GM20000 (cell line): ENCODE measurements at regions not wholly inside any gene's neighbourhood (a gene's known extent, or its start where the extent isn't known, plus 50 kb on each side); places are given as distances from the start of the nearest gene placed in this dataset.

Source experiments
- DNase-seq: peaks from one replicate; pipeline ENCODE4 v3.0.0; 2012; ENCODE audit warnings: low spot score
- TF ChIP-seq, protein P1 (sequence below): IDR thresholded peaks from 2 replicates; pipeline ENCODE4 v1.5.1; 2012; ENCODE audit warnings: mild to moderate bottlenecking, control low read depth; ENCODE audit errors: extremely low read depth, missing control alignments

DNA sequence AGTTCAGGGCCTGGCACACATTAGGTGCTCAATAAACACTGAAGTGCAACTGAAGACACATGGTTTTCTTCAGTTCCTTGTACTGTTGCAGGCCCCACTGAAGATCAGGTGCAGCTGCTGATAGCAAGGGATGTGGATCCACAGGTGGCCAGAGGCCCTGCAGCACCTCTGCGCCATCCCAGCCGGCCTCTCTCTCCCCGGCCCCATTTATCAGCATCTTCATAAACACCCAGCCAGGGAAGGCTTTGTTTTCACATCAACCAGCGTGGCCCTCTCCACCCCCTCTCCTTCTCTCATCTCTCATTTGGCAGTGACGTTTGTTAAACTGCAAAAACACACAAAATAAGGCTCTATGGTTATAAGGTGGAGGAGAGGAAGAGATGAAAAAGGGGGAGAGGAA lies 528.8 kb downstream of the BUD13 start:
- TF ChIP-seq, protein P1, sequence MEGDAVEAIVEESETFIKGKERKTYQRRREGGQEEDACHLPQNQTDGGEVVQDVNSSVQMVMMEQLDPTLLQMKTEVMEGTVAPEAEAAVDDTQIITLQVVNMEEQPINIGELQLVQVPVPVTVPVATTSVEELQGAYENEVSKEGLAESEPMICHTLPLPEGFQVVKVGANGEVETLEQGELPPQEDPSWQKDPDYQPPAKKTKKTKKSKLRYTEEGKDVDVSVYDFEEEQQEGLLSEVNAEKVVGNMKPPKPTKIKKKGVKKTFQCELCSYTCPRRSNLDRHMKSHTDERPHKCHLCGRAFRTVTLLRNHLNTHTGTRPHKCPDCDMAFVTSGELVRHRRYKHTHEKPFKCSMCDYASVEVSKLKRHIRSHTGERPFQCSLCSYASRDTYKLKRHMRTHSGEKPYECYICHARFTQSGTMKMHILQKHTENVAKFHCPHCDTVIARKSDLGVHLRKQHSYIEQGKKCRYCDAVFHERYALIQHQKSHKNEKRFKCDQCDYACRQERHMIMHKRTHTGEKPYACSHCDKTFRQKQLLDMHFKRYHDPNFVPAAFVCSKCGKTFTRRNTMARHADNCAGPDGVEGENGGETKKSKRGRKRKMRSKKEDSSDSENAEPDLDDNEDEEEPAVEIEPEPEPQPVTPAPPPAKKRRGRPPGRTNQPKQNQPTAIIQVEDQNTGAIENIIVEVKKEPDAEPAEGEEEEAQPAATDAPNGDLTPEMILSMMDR = no peak
- no peak for DNase-seq

DNA sequence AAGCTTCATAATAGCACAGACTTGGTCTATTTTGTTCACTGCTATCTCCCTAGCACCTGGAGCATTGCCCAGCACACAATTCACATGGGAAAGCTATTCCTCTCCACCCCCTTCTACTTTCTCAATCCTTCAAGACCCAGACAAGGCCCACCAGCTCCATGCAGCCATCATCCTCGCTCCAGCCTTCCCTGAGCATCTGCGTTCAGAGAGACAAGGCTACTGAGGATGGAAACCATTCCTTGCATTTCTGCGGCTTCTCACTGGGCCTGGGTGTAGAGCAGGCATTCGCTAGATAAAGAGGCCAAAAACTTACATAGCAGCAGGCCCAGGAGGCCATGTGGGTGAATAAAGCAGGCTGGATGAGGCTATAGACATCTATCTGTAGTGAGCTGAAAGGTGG lies 530.8 kb downstream of the BUD13 start:
- no peak for DNase-seq
- TF ChIP-seq, protein P1 = no peak

DNA sequence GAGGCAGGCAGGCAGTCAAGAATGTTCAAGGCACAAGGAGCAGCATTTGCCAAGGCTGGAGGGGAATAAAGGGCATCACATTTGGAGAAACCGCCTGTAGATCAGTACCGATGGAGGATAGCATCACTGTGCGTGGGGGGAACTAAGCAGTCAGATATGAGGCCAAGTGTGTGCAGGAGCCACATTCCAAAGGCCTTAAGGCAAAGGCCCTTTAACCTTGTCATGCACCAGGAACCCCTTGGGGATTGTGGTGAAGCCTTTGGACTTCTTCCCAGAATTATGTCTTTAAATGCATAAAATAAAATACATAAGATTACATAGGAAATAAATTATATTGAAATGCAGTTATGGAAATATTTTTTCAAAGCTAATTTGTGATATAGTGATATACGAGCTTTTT lies 532.1 kb downstream of the BUD13 start:
- TF ChIP-seq, protein P1 = no peak
- DNase-seq = no peak

DNA sequence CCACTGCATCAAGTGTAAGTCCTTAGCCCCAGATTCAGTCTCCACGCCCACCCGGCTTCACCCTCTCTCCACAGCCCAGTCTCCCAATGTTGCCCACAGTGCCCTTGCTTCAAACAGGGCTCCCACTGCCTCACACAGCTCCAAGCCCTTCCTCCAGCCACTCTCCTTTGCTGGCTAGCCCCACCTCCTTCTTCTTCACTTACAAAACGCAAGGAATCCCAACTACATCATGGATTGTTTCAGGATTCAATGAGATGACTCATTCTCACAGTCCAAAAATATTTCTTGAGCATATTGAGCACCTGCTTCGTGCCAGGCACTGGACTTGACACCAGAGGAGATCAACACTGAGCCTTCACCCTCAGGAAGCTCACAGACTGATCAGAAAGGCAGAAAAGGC lies 533.5 kb downstream of the BUD13 start:
- TF ChIP-seq, protein P1 = no peak
- DNase-seq = no peak

DNA sequence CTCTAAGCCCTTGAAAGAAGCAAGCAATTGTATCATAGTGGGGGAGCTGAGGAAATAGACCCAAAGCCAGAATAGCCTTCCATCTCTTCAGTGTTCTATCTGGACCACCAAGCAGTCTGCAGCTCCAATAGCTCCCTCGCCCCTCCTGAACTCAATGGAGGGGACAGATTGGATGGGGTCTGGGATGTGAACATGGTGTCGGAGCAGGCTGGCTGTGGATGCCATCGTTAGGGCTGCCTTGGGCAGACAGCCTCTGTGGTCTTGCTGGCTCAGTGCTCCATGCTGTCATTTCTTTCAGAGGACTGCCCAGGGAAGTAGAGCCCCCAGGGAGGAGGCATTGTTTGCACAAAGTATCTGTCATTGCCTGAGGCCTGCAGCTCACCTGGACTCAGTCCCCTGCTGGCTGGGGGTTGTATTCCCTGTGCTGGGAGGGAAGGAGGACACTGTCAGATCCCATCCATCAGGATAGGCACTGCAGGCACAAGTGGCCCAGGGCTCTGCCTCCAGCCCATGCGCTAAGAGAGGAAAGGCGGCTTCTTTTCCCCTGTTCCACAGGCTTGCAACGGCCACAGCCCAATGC lies 537.7 kb downstream of the BUD13 start:
- no peak for DNase-seq
- TF ChIP-seq, protein P1 = no peak

DNA sequence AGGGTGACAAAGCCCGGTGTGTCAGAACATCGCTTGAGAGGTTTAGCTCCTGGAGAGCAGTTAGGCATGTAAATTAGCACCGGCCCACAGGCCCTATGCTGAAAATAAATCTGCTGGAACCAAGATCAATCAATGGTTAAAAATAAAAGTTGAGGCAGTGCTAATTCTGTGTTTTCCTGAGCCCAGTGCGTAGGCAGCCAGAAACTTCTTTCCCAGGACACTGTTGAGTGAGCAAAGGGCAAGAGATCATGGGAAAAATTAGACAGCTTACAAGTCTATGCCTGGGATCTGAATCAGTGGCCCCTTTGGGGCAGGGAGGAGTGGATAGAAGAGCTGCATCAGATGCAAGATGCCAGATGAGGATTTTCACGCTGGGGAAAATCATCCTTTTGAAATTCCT lies 539.2 kb downstream of the BUD13 start:
- no peak for DNase-seq
- TF ChIP-seq, protein P1 = no peak

DNA sequence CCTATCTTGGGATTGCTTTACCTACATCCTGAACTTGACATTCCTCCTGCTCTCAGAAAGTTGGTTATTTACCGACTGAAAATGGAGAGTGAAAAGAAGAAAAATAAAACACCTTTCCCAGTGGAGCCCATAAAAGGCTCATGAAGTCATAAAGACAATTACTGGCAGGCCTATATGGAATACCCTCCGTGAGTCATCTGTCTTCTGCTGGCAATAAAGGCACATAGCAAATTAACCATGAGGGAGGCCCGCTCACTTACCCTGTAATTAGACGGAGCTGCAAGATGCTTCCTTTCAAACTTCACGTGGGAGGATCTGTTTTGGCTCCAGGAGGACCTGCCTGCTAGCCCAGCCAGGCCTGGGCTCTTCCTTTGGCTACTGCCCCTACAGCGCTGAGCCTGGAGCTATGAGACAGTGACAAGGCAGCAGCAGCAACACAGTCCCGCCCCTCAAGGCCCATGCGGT lies 540.4 kb downstream of the BUD13 start:
- TF ChIP-seq, protein P1 = no peak
- DNase-seq = no peak
